ENCODE measurements at regions not wholly inside any gene's neighbourhood (a gene's known extent, or its start where the extent isn't known, plus 50 kb on each side); places are given as distances from the start of the nearest gene placed in this dataset.
"Not testable (repeated sequence)": the region's sequence is repeated elsewhere in the genome, so short reads cannot be mapped to it uniquely, and the experiment has no call there.

- FAIRE-seq (no peak), DNase-seq (ENCODE audit: insufficient read length, low spot score) (no peak)
Observed at GRCh38 chr9:100794738-100795269, 216.9 kb downstream of the CAVIN4 start.

DNA sequence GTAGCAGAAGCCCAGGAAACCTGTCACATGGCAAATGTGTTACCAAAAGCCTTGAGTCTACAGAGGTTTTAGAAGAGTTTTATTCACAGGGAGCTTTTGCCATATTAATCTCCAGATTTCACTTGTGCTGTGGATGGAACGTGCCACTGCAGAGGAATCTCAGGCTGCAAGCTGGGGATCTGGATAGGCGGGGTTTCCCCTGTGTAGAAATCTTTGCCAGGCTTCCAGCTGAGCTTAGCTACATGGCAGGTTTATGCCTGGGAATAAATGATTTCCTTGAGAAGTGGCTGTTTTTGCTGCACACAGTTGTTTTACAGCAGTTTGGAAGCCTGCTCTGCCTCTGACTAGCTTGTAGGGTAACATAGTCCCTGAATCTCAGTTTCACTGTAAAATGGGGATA is 224.6 kb upstream of the PLPPR1 start:
- FAIRE-seq = no peak
- DNase-seq (ENCODE audit: insufficient read length, low spot score) = no peak

DNA sequence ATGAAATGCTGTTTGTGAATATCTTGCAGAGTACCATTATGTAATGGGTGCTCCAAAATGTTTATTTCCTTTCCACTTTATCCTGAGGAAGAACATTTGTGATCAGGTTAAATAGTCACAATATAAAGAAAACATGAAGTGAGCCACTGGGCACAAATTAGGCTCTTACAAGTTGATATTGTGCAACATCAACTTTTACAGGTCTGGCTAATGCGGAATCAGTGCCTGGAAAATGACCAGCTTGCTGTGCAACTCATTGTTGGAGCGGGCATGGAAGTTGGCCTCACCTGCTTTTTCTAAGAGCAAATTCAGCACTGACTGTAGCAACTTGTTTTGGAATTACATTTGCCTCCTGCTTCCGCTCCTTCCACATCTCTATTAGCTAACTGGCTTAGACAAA is 216.9 kb upstream of the PLPPR1 start:
- FAIRE-seq (no peak), DNase-seq (ENCODE audit: insufficient read length, low spot score) (no peak)

DNA sequence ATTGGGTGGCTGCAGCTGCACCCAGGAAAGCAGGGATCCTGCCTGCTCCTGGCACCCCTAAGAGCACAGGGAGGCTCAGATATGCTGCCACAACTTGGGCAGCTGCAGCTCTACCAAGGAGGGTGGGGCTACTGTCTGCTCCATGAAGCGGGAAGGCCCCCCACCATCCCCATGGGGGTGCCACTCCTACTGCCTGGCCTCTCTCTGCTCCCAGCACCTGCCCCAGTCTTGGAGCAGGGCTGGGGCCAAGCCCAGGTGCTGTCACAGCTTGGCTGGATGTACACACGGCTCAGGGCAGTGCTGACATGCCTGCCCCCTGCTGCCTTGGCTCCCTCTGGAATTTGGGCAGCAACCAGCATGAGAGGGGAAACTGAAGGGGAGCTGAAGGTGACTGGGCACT is 214.7 kb upstream of the PLPPR1 start:
- FAIRE-seq = no peak
- DNase-seq (ENCODE audit: insufficient read length, low spot score) = no peak

DNA sequence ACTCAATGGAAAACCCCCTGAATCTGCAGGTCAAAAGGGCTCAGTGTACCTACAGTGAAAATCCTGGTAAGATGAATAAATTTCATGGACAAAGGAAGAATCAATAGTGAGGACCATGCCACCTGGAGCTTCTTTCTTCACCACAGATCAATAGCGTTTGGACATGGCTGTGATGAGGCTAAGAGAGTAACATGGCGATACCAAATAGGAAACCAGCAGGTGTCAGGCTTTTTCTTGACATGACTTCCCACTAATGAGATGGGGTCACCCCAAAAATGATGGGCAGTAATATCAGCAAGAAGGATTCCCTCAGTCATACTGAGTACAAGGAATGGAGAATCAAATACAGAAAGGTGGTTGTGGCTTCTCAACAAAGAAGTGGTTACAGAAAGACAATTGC is 208.5 kb upstream of the PLPPR1 start:
- DNase-seq (ENCODE audit: insufficient read length, low spot score) (no peak), FAIRE-seq (no peak)

GRCh38 chr9:100833035-100833434 is 195.5 kb upstream of the PLPPR1 start:
- DNase-seq (ENCODE audit: insufficient read length, low spot score); FAIRE-seq: not testable (repeated sequence)

- DNase-seq (ENCODE audit: insufficient read length, low spot score) = no peak
- FAIRE-seq = no peak
Observed at GRCh38 chr9:100838857-100839256, 189.7 kb upstream of the PLPPR1 start.

GRCh38 chr9:100848726-100849125 is 179.8 kb upstream of the PLPPR1 start:
- DNase-seq (ENCODE audit: insufficient read length, low spot score) (no peak), FAIRE-seq (no peak)

DNA sequence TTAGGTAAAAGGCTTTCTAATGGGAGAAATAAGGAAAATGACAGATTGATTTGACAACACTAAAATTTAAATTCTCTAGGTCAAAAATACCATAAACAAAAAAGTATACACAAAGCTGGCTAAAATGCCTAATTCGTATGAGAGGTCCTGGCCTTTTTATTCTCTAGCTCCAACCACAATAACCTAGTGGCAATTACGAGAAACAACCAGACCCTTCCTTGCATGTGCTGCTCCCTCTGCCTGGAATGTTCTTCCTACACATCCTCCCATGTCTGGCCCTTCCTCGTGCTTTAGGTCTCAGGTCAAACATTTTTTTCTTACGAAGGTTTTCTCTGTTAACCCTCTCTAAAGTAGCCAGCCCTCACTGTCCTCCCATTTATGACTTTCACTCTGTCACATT is 176.4 kb upstream of the PLPPR1 start:
- DNase-seq (ENCODE audit: insufficient read length, low spot score) (no peak), FAIRE-seq (no peak)

GRCh38 chr9:100856238-100856637 is 172.3 kb upstream of the PLPPR1 start:
- DNase-seq (ENCODE audit: insufficient read length, low spot score) (no peak), FAIRE-seq (no peak)

DNA sequence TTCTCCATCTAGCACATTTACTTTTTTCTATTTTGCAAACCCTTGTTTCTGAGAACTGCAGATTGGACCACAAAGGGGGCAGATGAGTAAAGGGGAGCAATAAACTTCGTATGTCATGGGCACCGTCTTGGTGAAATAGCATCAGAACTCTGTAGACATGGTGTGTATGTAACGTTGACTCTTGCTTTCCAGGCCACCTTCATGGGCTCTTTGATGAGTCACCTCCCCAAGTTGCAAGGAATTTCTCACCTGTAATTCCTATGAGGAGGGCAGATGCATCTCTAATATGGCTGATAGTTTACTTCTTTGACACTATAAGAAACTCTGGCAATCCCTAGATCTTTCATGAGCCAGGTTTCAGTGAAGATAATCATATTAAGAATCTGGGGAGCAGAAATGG is 163.4 kb upstream of the PLPPR1 start:
- FAIRE-seq (no peak), DNase-seq (ENCODE audit: insufficient read length, low spot score) (no peak)

- DNase-seq (ENCODE audit: insufficient read length, low spot score) = no peak
- no peak for FAIRE-seq
Observed at GRCh38 chr9:100865648-100866047, 162.9 kb upstream of the PLPPR1 start.

GRCh38 chr9:100869326-100869725 is 159.2 kb upstream of the PLPPR1 start:
- DNase-seq (ENCODE audit: insufficient read length, low spot score) = no peak

DNA sequence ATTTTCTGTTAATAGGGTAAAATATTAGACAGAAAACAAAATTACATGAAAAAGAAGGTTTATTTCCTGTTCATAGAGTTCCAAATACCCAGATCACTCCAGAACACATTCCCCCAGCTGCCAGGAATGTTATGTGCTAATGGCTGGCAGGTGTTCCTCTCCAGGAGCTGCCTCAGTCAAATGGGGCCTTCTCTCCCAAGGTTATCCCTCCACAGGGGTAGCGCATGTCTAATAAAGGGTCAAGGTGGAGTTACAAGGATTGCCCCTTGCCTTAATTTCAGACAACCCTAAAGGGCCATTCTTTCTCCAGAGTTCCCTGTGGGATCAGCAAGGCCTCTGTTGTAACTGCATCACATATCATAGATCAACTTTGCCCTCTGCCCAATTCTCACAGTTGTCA is 148.6 kb upstream of the PLPPR1 start:
- FAIRE-seq (no peak), DNase-seq (ENCODE audit: insufficient read length, low spot score) (no peak)

More at GRCh38 chr9:100869326-100869725, 159.2 kb upstream of the PLPPR1 start:
- FAIRE-seq = no peak

DNA sequence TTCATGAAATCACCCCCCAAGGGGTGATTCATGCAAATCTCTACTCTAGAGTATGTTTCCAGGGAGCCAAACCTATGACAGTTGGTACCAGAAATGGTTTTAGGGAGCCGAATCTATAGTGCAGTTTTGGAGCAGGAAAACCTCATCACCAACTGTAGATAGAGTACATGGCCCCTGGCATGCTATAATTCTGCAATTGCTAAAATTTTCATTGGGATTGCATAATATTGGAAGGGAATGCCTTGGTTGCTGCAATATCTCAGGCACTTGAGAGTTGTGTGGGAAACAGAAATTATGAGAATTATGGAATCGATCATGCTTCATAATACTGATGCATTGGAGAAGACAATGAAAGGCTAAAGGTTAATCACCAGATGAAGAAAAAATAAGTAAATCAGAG is 148.2 kb upstream of the PLPPR1 start:
- FAIRE-seq = no peak

GRCh38 chr9:100884518-100884917 is 144.0 kb upstream of the PLPPR1 start:
- FAIRE-seq = no peak

More for the DNA sequence above, 148.2 kb upstream of the PLPPR1 start:
- DNase-seq (ENCODE audit: insufficient read length, low spot score) = no peak

DNA sequence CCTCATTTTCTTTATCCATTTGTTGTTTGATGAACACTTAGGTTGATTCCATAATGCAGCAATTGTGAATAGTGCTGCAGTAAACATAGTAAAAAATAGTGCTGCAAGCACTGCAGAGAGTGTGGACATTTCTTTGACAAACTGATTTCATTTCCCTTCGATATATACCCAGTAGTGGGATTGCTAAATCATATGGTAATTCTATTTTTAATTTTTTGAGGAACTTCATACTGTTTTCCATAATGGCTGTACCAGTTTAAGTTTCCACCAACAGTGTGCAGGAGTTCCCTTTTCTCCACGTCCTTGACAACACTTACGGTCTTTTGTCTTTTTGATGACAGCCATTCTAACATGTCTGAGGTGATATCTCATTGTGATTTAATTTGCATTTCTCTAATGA is 138.2 kb upstream of the PLPPR1 start:
- no peak for FAIRE-seq
- DNase-seq (ENCODE audit: insufficient read length, low spot score) = no peak

More at GRCh38 chr9:100884518-100884917, 144.0 kb upstream of the PLPPR1 start:
- no peak for DNase-seq (ENCODE audit: insufficient read length, low spot score)

- FAIRE-seq (no peak), DNase-seq (ENCODE audit: insufficient read length, low spot score) (no peak)
Observed at GRCh38 chr9:100911273-100911672, 117.3 kb upstream of the PLPPR1 start.

DNA sequence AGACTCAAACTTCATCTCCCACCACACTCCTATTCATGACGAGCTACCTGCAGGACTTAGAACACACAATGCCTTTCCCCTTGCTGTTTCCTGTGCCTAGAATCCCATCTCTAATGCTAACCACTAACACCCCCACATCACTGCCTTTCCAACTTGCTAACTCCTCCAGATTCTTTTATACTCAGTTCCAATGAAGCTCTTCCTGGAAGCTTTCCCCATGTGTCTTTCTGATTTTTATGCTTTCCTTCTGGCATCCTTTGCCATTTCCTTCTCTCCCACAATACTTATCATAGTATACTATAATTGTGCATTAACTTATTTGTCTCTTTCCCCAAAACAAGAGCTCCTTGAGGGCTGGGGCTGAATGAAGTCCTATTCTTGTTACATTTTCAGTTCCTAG is 115.3 kb upstream of the PLPPR1 start:
- no peak for FAIRE-seq
- no peak for DNase-seq (ENCODE audit: insufficient read length, low spot score)

- FAIRE-seq (no peak), DNase-seq (ENCODE audit: insufficient read length, low spot score) (no peak)
Observed at GRCh38 chr9:100914266-100914665, 114.3 kb upstream of the PLPPR1 start.

GRCh38 chr9:100919506-100919905 is 109.0 kb upstream of the PLPPR1 start:
- FAIRE-seq (no peak), DNase-seq (ENCODE audit: insufficient read length, low spot score) (no peak)

DNA sequence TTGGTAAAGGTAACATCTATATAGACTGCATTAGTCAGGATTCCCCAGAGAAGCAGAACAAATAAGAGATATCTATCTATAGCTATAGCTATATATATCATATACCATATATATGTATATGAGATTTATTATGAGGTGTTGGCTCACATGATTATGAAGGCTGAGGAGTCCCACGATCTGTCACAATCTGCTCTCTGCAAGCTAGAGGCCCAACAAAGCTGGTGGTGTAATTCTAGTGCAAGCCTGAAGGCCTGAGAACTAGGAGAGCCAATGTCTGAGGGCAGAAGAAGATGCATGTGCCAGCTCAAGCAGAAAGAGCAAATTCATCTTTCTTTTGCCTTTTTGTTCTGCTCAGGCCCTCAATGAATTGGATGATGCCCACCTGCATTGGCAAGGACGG is 102.2 kb upstream of the PLPPR1 start:
- no peak for FAIRE-seq
- no peak for DNase-seq (ENCODE audit: insufficient read length, low spot score)

DNA sequence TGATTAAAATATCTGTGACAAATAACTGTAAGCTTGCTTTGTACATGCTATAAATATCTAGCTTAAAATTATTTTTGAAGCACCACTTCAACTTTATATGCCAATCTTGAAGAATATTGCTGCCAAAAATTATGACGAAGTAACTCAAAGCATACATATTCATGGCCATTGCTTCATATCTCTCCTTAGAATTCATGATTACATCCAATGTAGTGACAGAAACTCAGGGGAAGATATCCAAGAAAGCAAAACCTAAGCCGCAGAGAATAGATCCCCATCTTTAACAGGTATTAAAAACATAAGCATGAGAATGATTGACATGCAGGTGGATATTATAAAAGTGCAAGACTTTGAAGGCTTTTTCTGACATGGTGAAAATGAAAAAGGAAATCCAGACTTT is 100.8 kb upstream of the PLPPR1 start:
- no peak for FAIRE-seq
- DNase-seq (ENCODE audit: insufficient read length, low spot score) = no peak
